VCaP (cell line): ENCODE measurements at regions not wholly inside any gene's neighbourhood (a gene's known extent, or its start where the extent isn't known, plus 50 kb on each side); places are given as distances from the start of the nearest gene placed in this dataset.

ENCODE experiments used
- H3K27ac ChIP-seq: fragments of 450-650 bp; 2 replicates; pipeline ENCODE4 v1.5.1; 2017
- TF ChIP-seq, protein P1 (sequence below): fragments of 450-650 bp; conservative IDR thresholded peaks from 2 replicates; pipeline ENCODE4 v1.5.1; 2017; ENCODE audit warnings: mild to moderate bottlenecking, moderate library complexity

DNA sequence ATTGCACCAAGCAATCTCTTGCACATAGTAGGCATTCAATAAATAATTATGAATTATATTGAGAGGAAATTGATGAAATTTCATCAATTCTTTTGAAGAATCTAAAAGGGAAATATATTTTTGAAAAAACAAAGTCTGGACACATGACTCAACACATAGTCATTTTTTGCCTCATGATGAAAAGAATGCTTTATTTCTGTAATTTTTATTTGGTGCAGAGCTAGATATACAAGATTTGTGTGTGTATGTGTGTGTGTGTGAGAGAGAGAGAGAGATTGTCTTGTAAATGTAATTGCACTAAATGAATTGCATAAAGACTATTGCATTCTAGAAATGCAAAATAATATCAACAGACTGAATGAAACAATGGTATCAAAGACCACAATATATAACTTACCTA, 206.2 kb upstream of the C1orf87 start:
- TF ChIP-seq, protein P1, sequence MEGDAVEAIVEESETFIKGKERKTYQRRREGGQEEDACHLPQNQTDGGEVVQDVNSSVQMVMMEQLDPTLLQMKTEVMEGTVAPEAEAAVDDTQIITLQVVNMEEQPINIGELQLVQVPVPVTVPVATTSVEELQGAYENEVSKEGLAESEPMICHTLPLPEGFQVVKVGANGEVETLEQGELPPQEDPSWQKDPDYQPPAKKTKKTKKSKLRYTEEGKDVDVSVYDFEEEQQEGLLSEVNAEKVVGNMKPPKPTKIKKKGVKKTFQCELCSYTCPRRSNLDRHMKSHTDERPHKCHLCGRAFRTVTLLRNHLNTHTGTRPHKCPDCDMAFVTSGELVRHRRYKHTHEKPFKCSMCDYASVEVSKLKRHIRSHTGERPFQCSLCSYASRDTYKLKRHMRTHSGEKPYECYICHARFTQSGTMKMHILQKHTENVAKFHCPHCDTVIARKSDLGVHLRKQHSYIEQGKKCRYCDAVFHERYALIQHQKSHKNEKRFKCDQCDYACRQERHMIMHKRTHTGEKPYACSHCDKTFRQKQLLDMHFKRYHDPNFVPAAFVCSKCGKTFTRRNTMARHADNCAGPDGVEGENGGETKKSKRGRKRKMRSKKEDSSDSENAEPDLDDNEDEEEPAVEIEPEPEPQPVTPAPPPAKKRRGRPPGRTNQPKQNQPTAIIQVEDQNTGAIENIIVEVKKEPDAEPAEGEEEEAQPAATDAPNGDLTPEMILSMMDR: no peak
- H3K27ac ChIP-seq: no peak overlapping the region; the same call in 1 of the 2 replicates

DNA sequence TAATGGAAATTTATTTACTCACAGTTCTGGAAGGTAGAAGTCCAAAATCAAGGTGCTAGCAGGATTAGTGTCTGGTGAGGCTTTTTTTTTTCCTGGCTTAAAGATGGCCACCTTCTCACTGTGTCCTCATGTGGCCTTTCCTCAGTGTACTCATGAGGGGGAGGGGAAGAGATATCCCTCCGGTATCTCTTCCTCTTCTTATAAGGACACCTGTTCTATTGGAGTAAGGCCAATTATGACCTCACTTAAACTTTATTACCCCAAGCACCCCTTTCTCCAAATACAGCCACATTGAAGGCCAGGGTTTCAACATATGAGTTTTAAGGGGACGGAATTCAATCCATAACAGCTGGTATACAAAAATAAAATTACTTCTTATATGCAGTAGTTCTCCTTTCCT, 203.7 kb upstream of the C1orf87 start:
- TF ChIP-seq, protein P1: no peak
- no peak overlapping the region; the same call in 1 of the 2 replicates for H3K27ac ChIP-seq

DNA sequence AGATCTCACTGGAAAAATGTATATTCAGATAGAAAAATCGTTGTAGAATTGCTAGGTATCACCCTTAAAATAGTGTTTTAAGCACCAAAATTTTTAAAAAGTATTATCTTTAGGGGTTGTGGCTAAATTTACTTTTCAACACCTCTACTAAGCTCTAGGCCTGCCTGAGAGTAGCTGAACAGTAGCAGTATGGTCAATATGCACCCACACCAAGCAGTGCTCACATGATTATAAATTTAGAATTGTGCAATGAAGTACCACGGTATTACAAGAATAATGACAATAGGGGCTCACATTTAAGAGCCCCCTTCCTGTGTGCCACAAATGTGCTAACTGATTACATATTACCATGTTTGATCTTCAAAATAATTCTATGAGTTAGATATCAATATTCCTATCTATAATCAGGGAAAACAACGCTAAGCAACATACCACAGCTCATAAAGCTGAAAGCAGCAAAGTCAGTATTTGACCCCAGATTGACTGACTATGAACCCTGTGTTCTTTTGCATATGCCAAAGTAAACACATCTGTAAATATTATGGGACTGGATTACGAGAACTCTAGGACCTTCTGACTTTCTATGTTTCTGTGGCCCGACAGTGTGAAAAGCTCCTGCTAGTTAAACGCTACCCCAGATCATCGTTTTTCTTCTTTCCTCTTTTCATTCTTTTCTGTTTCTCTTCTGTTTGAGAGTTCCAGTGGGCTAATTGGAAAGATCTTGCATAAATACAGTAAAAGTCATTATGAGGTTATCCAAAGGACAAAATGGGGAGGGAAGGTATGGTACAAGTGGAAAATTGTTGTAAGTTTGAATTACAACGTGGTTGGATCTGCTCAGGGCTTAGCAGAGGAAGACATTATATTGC, 201.1 kb upstream of the C1orf87 start:
- TF ChIP-seq, protein P1: no peak

DNA sequence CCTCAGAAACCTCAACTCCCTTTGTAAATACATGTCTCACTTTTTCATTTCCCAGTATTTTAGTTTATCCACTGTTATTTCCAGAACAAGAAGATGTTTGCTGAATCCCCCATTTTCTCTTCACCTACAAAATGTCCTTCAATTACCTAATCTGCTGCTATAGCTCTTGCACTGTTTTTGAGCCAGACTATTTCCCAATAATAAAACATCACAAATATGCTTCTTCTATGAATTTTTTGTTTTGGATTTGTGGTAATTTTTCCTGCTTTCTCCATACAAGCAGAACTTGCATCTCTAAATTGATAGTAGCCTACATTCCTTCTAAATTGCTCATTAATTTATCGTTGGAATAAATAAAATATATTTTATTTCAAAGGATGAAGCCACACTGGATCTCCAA, 199.6 kb upstream of the C1orf87 start:
- peak overlapping the region; percentile 71 for H3K27ac ChIP-seq
- TF ChIP-seq, protein P1: no peak

More for the DNA sequence above, 201.1 kb upstream of the C1orf87 start:
- peak overlapping the region; percentile 71 for H3K27ac ChIP-seq

DNA sequence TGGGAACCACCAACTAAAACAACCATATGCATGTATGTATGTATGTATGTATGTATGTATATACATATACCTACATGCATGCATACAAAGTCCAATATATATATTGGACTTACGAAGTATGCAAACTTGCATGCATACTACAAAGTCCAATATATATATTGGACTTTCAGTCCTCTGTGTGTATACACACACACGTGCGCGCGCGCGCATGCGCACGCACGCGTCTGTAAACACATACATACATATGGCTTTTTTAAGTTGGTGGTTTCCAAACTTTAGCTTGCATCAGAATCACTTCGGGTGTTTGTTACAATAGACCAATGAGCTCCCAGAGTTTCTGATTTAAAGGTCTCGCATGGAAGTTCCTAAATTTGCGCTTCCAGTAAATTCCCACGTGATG, 197.5 kb upstream of the C1orf87 start:
- TF ChIP-seq, protein P1: no peak
- H3K27ac ChIP-seq: no peak overlapping the region

DNA sequence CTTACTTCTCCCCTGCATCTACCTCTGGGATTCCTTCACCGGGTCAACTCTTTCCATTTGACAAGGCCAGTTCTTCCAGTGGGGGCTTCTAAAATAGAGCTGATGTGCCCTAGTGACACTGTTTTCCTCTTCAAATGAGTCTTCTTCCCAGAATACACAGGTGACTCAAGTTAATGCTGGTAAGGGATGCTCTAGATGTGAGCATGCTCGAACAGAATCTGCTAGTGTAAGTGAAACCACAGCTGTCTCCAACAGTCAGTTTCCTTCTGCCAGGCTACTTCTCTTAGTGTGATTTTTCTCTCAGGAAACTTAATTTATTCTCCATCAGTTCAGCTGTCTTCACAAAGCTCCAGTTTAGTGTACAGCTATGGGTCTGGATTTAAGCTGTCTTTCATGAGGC, 194.9 kb upstream of the C1orf87 start:
- TF ChIP-seq, protein P1: no peak
- H3K27ac ChIP-seq: no peak overlapping the region

DNA sequence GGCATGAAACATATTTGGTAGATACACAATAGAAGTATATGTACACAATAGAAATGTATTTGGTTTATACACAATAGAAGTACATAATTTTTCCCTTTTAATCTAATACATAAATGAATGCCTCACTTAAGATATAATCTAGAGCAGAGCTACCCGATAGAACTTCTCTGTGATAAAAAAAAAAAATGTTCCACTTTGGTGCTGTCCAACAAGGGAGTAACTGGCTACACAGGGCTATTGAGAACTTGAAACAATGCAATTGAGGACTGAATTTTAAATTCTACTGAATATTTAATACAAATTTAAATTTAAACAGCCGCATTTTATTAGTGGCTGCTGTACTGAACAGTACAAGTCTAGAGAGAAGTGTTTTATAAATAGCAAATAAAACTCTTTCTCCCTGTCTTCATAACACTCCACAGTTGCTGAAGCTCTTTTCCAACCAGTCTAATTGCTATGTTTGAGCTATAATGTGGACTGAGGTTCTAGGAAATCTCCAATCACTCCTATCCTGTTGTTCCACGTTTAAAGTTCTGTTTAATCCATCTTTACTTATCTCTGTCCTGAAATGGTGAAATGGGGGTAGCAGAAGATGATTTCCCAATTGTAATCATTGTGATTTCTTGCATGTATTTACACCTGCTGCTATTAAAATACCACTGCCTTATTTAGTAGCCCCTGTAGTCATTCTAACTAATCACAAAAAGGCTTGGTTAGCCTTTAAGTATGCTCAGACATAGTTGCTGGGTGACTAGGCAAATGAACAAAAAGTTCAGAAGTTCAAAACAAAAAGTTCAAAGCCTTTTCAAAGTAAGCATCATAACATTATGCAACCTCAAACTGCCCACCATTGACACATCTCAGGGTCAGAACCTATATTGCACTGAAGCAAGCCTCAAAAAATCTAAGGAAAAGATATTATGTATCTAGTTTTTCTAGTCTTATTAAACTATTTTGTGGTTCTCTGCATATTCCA, 192.3 kb upstream of the C1orf87 start:
- TF ChIP-seq, protein P1: no peak
- H3K27ac ChIP-seq: no peak overlapping the region
